Uterus (tissue), 3 donors: ENCODE measurements at regions not wholly inside any gene's neighbourhood (a gene's known extent, or its start where the extent isn't known, plus 50 kb on each side); places are given as distances from the start of the nearest gene placed in this dataset. TPM values are rescaled to one million over a fixed set of nuclear protein-coding genes. Genes with fewer than 3 reads are reported as not detected.

Source experiments
- DNase-seq, 2 donors: peaks; one replicate each; pipeline ENCODE4 v3.0.0-alpha.2; 2019 to 2020
- H3K27ac ChIP-seq, 2 donors: fragments of 200-600 bp; sonication (generic); 1 replicate in 1 of 2; 2 replicates in 1 of 2; pipeline ENCODE4 v1.5.1; 2016 to 2018
- H3K27me3 ChIP-seq, 2 donors: fragments of 200-600 bp; sonication (generic); one replicate each; pipeline ENCODE4 v1.5.1; 2018 to 2019; ENCODE audit warnings: control low read depth in 1 of 2
- H3K36me3 ChIP-seq, 2 donors: fragments of 200-600 bp; sonication (generic); one replicate each; pipeline ENCODE4 v1.5.1; 2019; ENCODE audit warnings: control low read depth in 1 of 2
- H3K4me1 ChIP-seq, 2 donors: fragments of 200-600 bp; sonication (generic); one replicate each; pipeline ENCODE4 v1.5.1; 2018 to 2019; ENCODE audit warnings: control low read depth in 1 of 2
- H3K4me3 ChIP-seq, 2 donors: fragments of 200-600 bp; sonication (generic); 1 replicate in 1 of 2; 2 replicates in 1 of 2; pipeline ENCODE4 v1.5.1; 2018 to 2019; ENCODE audit warnings: mild to moderate bottlenecking in 1 of 2
- H3K9me3 ChIP-seq, 2 donors: fragments of 200-600 bp; sonication (generic); one replicate each; pipeline ENCODE4 v1.5.1; 2019; ENCODE audit warnings: control low read depth in 1 of 2
- CTCF ChIP-seq, 4 experiments: fragments of 200-600 bp in 2 of 4; fragments of 450-650 bp in 2 of 4; sonication (generic) in 2 of 4; IDR thresholded peaks; one replicate each; pipeline ENCODE4 v1.5.1; 2016 to 2019; ENCODE audit warnings: antibody characterized with exemption in 4 of 4, mild to moderate bottlenecking in 2 of 4, moderate library complexity in 1 of 4
- POLR2A ChIP-seq, 2 donors: fragments of 450-650 bp; IDR thresholded peaks; one replicate each; pipeline ENCODE4 v1.6.1; 2016; ENCODE audit warnings: antibody characterized with exemption in 2 of 2, mild to moderate bottlenecking in 1 of 2, moderate library complexity in 1 of 2
- intact Hi-C: fragments of 100-400 bp; cut with DNase I; formaldehyde crosslinking; loops from one replicate; pipeline ENCODE4 v1.15.1; 2023; ENCODE audit warnings: low total_unique reads
- microRNA counts, 2 donors: library from miRNA; unstranded; fragments of <30 nt; microRNA quantifications; one replicate each; lab custom pipeline; 2016 to 2017
- microRNA-seq: library from miRNA; unstranded; fragments of <30 nt; microRNA quantifications from one replicate; pipeline ENCODE4, GENCODE V29; 2016; ENCODE audit warnings: borderline microRNAs expressed, borderline replicate concordance
- small RNA-seq: library from RNA; depleted of rRNA; stranded (forward); fragments of <200 nt; gene quantifications from one replicate; pipeline ENCODE3, GENCODE V24; 2016
- donor health status: DM: yes; HTN: yes; CAD: no.

GRCh38 chr18:37619964-37620363, 54.4 kb upstream of the CELF4 start:
- Histone ChIP-seq H3K36me3 (no peaks in the 10 kb centered on the region), H3K4me1 (no peaks in the 10 kb centered on the region), H3K9me3 (no peaks in the 10 kb centered on the region), H3K4me3 (no peak overlapping the region), H3K27me3 (no peaks in the 10 kb centered on the region), H3K27ac (no peak overlapping the region)
- intact Hi-C loops: no loop called here
- TF ChIP-seq POLR2A (IDR thresholded peaks at IDR 0.05) (no peak), CTCF (IDR thresholded peaks at IDR 0.05) (no peak)
- DNase-seq: no peak

GRCh38 chr18:37617623-37618022, 52.0 kb upstream of the CELF4 start:
- no peaks in the 10 kb centered on the region for H3K27me3 ChIP-seq
- no peaks in the 10 kb centered on the region for H3K36me3 ChIP-seq
- H3K4me1 ChIP-seq: no peaks in the 10 kb centered on the region
- no peak overlapping the region for H3K4me3 ChIP-seq
- DNase-seq: no peak
- intact Hi-C loops: no loop called here
- H3K27ac ChIP-seq: no peak overlapping the region
- no peaks in the 10 kb centered on the region for H3K9me3 ChIP-seq
- no peak for TF ChIP-seq POLR2A (IDR thresholded peaks at IDR 0.05)
- TF ChIP-seq CTCF (IDR thresholded peaks at IDR 0.05): no peak

MicroRNAs encoded in the stretch of these regions (microRNA counts, 767-probe panel; counts per million panel counts)
- microRNA hsa-miR-924 (lab: Ali Mortazavi, UCI): 0 counts per million in 2 donors

Small RNA genes lying in the stretch of these regions (microRNA-seq; reads per million reads assigned to microRNA genes)
- gene MIR4318 (not detected), gene MIR5583-1 (not detected), gene MIR5583-2 (not detected), gene MIR924 (not detected)

Small RNA genes lying in the stretch of these regions (small RNA-seq; reads per million reads assigned to genes)
- gene AC011712.1 (not detected), gene MIR4318 (not detected), gene MIR5583-1 (not detected), gene RN7SKP182 (not detected), gene RNU6-1242P (not detected), gene RNU6-706P (not detected)
